ELF-1 (cell line): ENCODE measurements at regions not wholly inside any gene's neighbourhood (a gene's known extent, or its start where the extent isn't known, plus 50 kb on each side); places are given as distances from the start of the nearest gene placed in this dataset.
"Not testable (repeated sequence)": the region's sequence is repeated elsewhere in the genome, so short reads cannot be mapped to it uniquely, and the experiment has no call there.

ENCODE experiments used
- DNase-seq: peaks from one replicate; pipeline ENCODE4 v3.0.0-alpha.2; 2016; ENCODE audit warnings: low read depth, low spot score

DNA sequence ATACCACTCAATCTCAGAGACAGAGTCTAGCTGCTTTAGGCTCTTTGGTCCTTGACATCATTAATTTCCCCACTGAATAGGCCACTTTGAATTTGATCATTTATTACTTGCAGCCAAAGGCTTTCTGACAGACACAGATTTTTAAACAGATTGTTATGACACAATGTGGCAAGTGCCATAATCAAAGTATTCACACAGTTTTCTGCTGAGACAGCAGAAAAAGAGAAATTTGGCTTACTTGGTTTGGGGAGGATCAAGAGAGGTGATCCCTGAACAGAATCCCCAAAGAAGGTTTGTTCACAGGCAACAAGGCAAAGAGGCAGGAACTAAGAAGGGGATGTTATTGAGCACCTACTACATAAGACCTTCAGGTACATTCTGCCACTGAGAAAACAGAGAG lies 138.0 kb upstream of the TOP1 start:
- DNase-seq = no peak

- DNase-seq = no peak
Observed at GRCh38 chr20:40891351-40891750, 137.3 kb upstream of the TOP1 start.

DNA sequence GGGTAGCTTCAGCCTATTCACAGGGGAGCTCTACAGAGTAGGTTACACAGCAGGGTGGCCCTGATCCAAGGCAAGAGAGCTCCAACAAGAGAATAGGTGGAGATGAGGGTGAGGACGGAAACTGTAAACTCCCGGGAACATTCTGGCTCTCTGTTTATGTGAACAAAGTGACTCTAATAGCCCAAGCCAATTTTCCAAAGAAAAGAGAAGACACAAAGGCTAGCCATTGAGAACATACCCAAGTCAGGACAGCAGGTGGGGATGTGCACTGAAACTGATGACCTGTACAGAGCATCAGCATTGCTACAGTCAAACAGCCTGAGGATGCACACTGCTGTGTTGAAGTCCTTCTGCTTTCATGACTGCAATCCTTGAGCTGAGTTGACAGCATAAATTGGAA lies 136.0 kb upstream of the TOP1 start:
- peak; percentile 14 for DNase-seq

DNA sequence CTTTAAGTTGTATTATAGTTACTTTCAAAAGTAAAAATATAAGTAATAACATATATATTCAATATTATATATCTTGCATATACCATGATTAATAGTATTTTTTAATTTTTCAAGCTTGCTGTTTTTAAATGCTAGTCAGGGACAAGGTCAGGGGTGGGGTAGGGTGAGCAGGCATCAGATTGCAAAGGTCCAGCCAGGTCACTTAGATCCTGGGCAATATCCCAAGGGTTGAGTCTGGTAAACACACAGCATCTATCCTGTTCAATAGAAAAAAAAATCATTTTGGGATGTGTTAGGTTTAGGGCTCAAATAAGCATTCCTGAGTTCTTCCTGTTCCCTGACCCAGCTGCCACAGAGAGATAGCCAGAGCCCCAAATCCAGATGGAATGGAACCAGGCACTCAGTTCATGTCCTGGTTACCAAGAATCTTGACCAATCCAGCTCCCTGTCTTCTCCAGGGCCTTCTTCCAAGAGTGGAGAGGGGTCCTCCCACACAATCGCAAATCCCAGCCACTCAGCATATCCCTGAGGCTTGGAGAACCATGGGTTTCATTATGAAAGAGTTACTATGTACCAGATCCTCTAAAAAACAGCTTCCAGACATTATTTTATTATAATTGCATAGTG lies 134.9 kb upstream of the TOP1 start:
- DNase-seq = no peak

- DNase-seq = no peak
Observed at GRCh38 chr20:40894237-40894630, 134.4 kb upstream of the TOP1 start.

DNA sequence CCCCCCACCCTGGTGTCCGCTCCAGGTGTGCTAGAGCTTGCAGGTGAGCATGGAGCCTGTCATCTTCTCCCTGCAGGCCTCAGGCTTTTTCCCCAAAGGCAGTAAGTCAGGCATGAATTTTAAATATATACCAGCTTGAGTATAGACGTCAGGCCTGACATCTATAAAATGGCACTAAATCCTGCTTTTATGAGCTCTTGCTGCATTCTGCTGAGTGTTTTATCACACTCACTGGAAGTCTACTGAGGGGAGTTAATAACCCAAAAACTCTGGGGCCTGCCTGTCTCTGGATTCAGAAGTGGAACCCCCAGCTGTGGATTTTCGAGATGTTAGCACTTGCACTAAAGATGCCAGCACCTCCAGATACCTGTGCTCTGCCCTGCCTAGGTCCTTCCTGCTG lies 133.4 kb upstream of the TOP1 start:
- no peak for DNase-seq

- DNase-seq = no peak
Observed at GRCh38 chr20:40896814-40897700, 131.6 kb upstream of the TOP1 start.

DNA sequence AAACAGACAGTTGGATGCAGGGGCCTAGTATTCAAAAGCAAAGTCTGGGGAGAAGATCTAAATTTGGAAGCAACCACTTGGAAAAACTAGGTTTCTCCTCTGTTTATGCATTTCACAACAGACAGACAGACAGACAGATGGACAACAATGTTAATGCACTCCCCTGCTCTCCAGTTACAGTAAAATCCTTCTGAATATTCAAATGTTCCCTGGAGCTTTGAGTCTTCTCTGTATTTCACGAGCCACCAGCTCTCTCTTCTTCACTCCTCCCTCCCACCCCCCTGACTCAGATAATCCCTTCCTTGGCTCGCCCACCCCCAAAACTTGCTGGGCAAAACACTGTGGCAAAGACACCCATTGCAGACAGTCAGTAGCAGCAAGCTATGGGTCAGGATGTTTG lies 129.3 kb upstream of the TOP1 start:
- DNase-seq = no peak

DNA sequence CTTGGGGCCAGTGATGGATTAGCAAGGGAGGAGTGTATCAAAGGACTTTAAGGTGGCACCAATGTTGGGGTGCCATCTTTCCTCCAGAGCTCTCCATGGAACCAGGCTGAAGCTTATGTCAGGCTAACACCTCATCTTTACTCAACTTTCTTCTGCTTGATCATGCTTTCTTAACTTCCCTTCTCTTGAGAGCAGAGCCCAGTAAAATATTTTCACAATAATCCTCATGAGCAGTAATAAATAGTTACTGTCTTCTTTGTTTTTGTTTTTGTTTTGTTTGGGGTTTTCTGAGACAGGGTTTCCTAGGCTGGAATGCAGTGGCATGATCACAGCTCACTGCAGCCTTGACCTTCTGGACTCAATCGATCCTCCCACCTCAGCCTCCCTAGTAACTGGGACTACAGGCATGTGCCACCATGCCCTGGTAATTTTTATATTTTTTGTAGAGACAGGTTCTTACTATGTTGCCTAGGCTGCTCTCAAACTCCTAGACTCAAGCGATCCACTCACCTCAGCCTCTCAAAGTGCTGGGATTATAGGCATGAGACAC lies 127.9 kb upstream of the TOP1 start:
- DNase-seq = no peak

DNA sequence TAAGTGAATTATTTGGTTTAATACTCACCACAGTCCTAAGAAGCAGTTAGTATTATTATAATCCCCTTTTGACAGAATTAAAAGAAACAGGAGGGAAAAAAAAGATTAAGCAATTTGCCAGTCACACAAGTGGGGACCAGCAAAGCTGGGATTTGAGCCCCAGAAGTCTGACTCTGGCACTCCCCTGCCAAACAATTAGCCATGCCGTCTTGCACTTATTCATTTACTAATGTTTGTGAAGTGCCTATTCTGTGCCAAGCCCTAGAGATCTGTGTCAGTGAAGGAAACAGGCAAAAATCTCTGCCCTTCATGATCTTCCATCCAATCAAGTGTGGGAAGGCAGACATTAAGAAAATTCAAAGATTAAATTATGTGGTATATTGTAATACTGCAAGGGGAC lies 126.0 kb upstream of the TOP1 start:
- DNase-seq = no peak

GRCh38 chr20:40908309-40908708 lies 120.3 kb upstream of the TOP1 start:
- DNase-seq = no peak

GRCh38 chr20:40909489-40909888 lies 119.1 kb upstream of the TOP1 start:
- not testable (repeated sequence) for DNase-seq

DNA sequence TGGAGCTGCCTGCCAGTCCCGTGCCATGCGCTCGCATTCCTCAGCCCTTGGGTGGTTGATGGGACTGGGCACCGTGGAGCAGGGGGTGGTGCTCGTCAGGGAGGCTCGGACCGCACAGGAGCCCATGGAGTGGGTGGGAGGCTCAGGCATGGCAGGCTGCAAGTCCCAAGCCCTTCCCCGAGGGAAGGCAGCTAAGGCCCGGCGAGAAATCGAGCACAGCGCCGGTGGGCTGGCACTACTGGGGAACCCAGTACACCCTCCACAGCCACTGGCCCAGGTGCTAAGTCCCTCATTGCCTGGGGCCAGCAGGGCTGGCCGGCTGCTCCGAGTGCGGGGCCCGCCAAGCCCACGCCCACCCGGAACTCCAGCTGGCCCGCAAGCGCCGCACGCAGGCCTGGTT lies 118.2 kb upstream of the TOP1 start:
- DNase-seq = not testable (repeated sequence)

DNA sequence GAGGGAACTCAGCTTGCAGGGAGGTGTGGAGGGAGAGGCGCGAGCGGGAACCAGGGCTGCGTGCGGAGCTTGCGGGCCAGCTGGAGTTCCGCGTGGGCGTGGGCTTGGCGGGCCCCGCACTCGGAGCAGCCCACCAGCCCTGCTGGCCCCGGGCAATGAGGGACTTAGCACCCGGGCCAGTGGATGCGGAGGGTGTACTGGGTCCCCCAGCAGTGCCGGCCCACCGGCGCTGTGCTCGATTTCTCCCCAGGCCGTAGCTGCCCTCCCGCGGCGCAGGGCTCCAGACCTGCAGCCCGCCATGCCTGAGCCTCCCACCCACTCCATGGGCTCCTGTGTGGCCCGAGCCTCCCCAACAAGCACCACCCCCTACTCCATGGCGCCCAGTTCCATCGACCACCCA lies 117.5 kb upstream of the TOP1 start:
- not testable (repeated sequence) for DNase-seq

DNA sequence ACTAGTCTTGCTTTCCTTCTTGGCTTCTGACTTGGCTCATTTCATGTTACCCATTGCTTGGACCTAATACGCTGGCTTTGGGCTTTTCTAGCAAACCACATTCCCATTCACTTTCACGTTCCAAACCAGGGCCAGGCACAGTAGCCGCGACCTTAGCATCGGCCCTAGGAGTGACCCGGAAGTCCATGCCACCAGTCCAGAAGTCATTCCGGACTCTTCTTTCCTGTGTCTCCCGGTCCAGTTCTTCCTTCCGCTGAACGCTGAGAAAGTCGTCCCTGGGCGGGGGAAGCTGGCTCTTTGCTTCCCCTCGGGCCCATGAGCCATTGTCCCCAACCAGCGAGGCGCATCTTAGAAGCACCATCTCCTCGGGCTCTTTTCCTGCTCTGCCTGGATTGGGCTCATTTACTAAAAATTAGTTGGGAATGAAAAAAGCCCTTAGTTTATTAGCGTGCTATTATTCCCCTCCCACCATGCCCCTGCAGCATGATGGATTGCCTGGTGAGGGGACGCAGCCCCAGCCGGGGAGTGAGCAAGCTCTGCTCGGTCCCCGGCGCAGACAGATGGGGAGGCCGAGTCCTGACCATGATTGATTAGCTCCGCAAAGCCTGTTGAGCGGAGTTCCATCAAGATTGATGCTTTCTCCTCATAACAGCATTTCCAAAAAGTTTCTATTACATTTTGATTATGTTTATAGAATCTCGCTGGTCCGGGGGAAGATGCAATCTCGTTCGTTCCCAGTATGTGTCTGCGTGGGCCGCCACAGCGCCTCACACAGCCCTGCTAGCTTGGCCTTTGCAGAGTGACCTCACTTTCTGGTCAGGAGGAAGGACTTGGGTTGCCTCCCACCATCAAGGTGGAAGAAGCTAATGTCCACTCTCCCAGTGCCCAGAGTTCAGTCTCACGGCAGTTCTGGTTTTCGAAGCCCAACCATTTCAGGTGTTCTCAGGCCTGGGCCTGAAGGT lies 115.1 kb upstream of the TOP1 start:
- peak; percentile 9 for DNase-seq

GRCh38 chr20:40915756-40916155 lies 112.9 kb upstream of the TOP1 start:
- no peak for DNase-seq

- DNase-seq = no peak
Observed at GRCh38 chr20:40916276-40916675, 112.3 kb upstream of the TOP1 start.

DNA sequence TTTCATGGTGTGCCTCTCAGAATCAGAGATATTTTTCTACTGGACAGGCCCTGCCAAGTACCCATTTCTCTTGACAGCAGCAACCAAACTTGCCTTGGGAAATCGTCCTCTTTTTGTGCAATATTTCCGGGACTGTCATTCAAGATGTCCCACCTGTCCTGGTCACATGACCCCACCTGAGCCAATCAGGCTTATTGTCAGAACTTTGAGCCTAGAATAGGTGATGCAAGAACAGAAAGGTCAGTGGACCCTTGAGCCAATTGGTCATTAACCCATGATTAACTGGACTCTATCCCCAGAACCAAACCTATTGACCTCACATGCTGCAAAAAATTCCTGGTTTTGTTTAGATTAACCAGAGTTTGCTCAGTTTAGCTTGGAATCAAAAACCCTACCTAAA lies 108.3 kb upstream of the TOP1 start:
- DNase-seq = no peak

DNA sequence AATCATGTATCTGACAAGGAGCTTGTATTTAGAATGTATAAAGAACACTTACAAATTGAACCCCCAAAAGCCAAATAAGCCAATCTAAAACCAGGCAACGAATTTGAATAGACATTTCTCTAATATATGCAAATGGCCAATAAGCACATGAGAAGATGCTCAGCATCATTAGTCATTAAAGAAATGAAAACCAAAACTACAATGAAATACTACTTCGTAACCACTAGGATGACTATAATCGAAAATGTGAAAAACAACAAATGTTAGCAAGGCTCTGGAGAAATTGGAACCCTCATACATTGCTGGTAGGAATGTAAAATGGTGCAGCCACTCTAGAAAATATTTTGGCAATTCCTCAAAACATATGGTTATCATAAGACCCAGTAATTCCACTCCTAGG lies 105.8 kb upstream of the TOP1 start:
- no peak for DNase-seq

- no peak for DNase-seq
Observed at GRCh38 chr20:40925829-40926510, 102.7 kb upstream of the TOP1 start.

DNA sequence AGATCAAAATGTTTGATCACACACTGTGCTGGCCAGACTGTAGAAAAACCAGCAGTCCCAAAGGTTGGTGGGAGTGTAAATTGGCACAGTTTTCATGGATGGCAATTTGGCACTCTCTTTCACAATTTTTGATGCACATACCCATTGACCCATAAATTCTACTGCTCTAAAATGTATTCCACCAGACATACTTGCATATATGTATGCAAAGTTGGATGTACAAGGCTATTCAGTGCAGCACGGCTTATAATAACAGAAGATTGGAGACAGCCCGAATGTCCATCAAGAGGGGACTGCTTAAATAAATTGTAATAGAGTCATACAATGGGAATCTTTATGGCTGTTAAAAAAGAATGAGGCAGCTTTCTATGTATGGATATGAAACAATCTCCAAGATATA lies 101.7 kb upstream of the TOP1 start:
- no peak for DNase-seq
